ENCODE measurements at regions not wholly inside any gene's neighbourhood (a gene's known extent, or its start where the extent isn't known, plus 50 kb on each side); places are given as distances from the start of the nearest gene placed in this dataset.

DNA sequence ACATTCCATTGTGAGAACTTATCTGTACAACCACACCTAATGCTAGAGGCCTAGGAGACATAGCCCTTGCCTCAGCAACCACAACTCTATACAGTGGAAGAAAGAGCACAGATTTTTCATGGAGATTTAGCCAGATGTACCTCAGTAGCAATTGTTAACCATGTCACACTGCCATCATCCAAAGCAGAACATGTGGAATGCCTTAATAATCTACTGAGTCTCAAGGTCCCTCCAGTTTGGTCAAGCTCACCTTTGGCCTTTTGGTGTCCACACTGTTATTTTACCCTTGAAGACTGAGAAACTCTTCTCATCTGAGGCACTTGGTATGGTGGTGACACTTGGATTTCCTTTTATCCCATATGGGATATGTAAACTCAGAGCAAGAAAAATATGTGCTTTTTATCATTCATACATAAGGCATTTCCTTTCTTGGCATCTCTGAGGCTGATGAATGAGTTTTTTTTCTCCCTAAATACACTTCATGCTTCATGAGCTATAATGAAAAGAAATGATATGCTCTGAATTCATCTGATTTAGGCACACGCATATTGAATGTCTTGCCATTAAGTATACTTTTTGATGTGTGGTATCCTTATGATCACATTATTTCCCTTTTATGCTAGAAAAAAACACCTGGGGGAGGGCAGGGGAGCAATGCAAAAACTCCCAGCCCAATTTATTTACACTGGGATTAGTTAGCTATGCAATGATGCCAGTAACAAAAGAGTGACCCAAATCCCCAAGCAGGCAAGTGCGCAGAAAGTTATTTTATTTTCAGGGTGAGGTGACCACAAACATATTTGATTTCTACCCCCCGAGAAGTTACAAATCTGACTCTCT lies 63.3 kb upstream of the ME3 start:
- TF ChIP-seq RARB (CRISPR knock-in tag; IDR thresholded peaks at IDR 0.05) = no peak
- TF ChIP-seq ZNF565 (CRISPR knock-in tag; conservative IDR thresholded peaks at IDR 0.05; ENCODE audit: low read depth) = no peak
- no peak for TF ChIP-seq CSDC2 (CRISPR knock-in tag; IDR thresholded peaks at IDR 0.05)
- TF ChIP-seq ARNTL (CRISPR knock-in tag; IDR thresholded peaks at IDR 0.05; ENCODE audit: borderline replicate concordance, low read depth) = no peak
- TF ChIP-seq, protein P1, sequence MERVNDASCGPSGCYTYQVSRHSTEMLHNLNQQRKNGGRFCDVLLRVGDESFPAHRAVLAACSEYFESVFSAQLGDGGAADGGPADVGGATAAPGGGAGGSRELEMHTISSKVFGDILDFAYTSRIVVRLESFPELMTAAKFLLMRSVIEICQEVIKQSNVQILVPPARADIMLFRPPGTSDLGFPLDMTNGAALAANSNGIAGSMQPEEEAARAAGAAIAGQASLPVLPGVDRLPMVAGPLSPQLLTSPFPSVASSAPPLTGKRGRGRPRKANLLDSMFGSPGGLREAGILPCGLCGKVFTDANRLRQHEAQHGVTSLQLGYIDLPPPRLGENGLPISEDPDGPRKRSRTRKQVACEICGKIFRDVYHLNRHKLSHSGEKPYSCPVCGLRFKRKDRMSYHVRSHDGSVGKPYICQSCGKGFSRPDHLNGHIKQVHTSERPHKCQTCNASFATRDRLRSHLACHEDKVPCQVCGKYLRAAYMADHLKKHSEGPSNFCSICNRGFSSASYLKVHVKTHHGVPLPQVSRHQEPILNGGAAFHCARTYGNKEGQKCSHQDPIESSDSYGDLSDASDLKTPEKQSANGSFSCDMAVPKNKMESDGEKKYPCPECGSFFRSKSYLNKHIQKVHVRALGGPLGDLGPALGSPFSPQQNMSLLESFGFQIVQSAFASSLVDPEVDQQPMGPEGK (CRISPR knock-in tag; IDR thresholded peaks at IDR 0.05; ENCODE audit: borderline replicate concordance) = no peak
- TF ChIP-seq, protein P2, sequence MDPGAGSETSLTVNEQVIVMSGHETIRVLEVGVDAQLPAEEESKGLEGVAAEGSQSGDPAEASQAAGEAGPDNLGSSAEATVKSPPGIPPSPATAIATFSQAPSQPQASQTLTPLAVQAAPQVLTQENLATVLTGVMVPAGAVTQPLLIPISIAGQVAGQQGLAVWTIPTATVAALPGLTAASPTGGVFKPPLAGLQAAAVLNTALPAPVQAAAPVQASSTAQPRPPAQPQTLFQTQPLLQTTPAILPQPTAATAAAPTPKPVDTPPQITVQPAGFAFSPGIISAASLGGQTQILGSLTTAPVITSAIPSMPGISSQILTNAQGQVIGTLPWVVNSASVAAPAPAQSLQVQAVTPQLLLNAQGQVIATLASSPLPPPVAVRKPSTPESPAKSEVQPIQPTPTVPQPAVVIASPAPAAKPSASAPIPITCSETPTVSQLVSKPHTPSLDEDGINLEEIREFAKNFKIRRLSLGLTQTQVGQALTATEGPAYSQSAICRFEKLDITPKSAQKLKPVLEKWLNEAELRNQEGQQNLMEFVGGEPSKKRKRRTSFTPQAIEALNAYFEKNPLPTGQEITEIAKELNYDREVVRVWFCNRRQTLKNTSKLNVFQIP (CRISPR knock-in tag; IDR thresholded peaks at IDR 0.05; ENCODE audit: borderline replicate concordance, low read depth) = no peak
